ENCODE measurements at regions not wholly inside any gene's neighbourhood (a gene's known extent, or its start where the extent isn't known, plus 50 kb on each side); places are given as distances from the start of the nearest gene placed in this dataset.
A peak's percentile ranks its signal among the peaks of the same experiment; 100 is the strongest.
"Not testable (repeated sequence)": the region's sequence is repeated elsewhere in the genome, so short reads cannot be mapped to it uniquely, and the experiment has no call there.

- no peak for DNase-seq
These were observed 78.2 kb upstream of the TRPM1 start for GRCh38 chr15:31179693-31180092.

DNA sequence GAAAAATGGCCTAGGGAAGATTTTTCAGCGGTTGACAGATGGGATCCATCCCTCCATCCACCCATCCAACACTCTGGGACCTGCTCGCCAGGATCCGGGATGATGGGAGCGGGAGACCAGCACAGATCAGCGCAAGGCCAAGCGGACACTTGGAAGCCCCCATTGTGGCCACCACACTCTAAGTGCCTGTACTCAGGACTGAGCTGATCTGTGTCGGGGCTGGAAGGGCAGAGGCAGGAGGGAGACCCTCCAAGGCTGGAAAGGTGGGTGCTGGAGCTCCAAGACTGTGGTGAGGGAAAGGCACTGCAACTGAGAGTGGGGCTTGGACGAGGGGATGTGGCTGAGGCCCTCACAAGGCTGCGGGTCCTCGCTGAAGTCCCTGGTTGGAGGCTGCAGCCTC, 91.8 kb upstream of the TRPM1 start:
- DNase-seq, result no peak

GRCh38 chr15:31195871-31196270, 94.3 kb upstream of the TRPM1 start:
- no peak for DNase-seq

- no peak for DNase-seq
These were observed 96.2 kb upstream of the TRPM1 start for GRCh38 chr15:31197497-31198414.

GRCh38 chr15:31200735-31201151, 99.2 kb upstream of the TRPM1 start:
- DNase-seq, result peak; percentile 35 to 74

GRCh38 chr15:31202953-31203352, 101.4 kb upstream of the TRPM1 start:
- no peak for DNase-seq

- DNase-seq, result no peak
These were observed 102.5 kb upstream of the TRPM1 start for GRCh38 chr15:31203999-31204398.

GRCh38 chr15:31206386-31207181, 105.1 kb upstream of the TRPM1 start:
- DNase-seq, result no peak

GRCh38 chr15:31207246-31207645, 105.7 kb upstream of the TRPM1 start:
- no peak for DNase-seq

- DNase-seq, result not testable (repeated sequence)
These were observed 106.3 kb upstream of the TRPM1 start for GRCh38 chr15:31207861-31208260.

- DNase-seq, result no peak
These were observed 107.3 kb upstream of the TRPM1 start for GRCh38 chr15:31208817-31209216.

DNA sequence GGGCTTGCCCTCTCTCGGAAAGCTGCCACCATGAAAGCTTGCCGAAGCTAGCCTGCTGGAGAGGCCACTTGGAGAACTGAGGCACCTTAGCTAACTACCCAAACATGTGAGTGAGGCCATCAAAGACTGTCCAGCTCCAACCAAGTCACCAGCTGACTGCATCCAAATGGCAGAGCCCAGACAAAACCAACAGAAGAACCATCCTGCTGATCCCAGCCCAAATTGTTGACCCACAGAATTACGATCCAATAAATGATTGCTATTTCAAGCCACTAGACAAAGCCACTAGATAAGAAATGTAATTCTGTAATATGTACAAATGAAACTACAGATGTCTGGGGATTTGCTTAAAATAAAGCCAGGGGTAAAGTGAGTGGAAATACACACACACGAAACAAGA, 109.8 kb upstream of the TRPM1 start:
- no peak for DNase-seq

DNA sequence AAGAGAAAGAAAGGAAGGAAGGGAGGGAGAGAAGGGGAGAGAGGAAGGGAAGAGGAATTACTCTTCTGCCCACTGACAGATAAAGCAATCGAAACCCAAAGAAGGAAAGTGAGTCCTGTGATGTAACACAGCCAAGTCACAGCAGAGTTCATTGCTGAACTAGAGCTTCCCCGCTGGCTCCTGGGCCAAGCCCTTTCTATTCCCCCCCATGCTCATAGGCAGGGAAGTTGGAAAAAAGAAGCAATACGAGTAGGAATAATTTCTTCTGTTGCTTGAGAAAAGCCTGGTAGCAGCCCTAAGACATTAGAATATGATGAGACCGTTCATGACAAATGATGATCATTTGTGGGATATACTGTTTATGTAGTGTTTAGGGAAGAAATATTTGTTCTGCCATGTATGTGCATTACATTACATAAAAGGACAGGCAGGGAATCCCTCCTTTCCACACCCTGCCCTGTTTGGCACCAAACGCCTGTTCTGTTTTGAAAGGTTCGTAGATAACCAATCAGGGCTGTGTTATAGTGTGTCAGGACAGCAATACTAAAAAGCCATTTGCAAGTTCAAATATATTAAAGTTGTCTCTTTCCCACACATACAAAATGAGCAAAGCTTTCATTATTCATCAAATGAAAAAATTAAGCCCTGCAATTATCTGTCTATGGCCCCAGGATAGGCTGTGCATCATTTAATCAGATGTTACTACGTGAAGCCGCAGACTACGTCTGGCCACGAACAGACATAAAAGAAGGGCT, 111.0 kb upstream of the TRPM1 start:
- no peak for DNase-seq

GRCh38 chr15:31214158-31214863, 112.3 kb upstream of the KLF13 start:
- DNase-seq, result no peak

DNA sequence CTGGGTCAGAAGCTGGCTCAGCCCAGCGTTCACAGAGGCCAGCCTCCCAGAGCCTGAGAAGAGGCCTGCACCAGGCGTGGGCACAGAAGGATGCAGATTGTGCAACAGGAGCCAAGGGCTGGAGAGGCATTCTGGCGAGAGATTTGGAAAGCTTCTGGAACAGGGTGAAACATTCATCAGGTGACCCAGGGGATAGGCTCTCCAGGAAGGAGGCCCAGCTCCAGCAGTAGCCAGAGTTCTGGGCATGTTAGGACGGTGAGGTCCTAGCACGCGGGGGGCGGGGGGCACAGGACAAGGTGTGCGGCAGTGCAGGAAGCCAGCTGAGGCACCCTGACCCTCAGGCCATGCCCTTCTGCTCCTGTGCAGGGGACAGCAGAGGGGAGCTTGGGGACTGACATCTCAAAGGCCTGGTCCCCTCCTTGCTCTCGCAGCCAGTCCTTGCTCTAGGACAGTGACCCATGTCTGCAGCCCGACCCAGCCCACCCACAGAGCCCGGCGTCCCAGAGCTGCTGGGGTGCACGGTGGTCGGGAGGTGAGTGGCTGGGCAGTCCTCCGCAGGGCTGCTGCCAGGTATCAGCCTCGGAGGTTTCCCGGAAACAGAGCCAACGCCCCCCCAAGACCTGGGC, 111.7 kb upstream of the KLF13 start:
- peak in 1 of 2 experiments; percentile 13 for DNase-seq

DNA sequence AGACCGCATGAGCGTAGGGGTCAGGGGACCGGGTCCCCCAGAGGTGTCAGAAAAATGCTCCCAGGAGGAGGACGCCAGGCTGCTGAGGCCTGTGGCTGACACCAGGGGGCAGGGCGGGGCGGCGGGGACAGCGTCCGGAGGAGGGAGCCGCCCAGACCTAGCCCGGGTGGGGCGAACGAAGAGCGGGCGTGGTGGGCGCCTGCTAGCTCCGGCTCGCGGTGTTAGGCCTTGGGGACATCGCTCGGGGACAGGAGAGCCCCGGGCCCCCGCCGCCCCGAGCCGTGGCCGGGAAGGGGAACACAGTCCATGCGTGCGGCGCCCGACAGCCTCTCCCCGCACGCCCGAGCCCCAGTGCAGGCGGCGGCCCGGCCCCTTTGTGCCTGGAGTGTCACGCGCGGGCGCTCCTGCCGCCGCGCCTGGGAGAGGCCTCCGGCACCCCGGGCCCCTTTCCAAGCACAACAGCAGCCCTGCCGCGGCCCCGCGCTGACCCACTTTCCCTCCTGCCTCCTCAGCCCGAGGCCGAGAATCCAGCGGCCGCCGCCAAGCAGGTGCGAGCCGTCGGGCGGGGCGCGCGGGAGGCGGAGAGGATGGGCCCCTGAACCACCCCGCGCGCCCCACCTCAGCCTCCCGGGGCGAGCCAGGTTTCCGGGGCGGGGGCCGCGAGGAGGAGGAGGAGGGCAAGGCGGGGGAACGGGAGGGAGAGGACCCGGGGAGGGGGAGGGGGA, 111.0 kb upstream of the KLF13 start:
- DNase-seq, result peak in 1 of 2 experiments; percentile 10

- no peak for DNase-seq
These were observed 110.3 kb upstream of the KLF13 start for GRCh38 chr15:31216215-31216911.

DNA sequence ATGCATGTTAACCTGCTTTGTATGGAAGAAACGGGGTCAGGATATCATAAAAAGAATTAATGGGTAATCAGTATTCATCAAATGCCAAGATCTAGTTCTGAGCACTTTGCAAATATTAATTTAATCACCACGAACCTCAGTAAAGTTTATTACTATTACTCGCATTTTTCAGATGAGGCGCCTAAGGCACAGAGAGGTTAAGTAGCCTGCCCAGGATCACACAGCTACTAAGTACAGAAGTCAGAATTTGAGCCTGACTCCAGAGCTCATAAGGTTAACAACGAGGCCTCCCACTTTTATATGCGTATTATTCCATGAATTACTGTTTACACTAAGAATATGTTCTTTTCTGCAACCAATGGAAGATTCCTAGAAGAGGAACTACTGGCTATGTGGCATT, 109.6 kb upstream of the KLF13 start:
- no peak for DNase-seq

- no peak for DNase-seq
These were observed 108.9 kb upstream of the KLF13 start for GRCh38 chr15:31217566-31218270.

DNA sequence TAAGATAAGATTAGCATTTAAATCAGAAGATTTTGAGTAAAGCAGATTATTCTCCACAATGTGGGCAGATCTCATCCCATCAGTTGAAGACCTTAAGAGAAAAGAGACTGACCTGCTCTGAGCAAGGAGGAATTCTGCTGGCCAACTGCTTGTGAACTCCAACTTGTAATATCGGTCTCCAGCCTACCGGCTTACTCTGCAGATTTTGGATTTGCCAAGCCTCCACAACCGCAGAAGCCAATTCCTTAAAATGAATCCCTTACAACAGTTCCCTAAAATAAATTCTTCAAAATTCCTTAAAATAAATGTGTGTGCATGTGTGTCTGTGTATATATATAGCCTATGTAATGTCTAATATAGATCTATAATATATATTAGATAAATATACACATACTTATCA, 107.4 kb upstream of the KLF13 start:
- no peak for DNase-seq

Measured in cerebellar nuclear complex (tissue), 1 donor.